ENCODE measurements at regions not wholly inside any gene's neighbourhood (a gene's known extent, or its start where the extent isn't known, plus 50 kb on each side); places are given as distances from the start of the nearest gene placed in this dataset.

- TF ChIP-seq CTCF (conservative IDR thresholded peaks at IDR 0.05; ENCODE audit: low read depth, low read length) = no peak
- DNase-seq (ENCODE audit: low read depth) = no peak
- no peak overlapping the region for H3K4me3 ChIP-seq (ENCODE audit: low read depth, low read length)
These were observed 189.6 kb downstream of the COX7C start for GRCh38 chr5:86807046-86808031.

GRCh38 chr5:86814315-86814714, 196.6 kb downstream of the COX7C start:
- H3K4me3 ChIP-seq (ENCODE audit: low read depth, low read length) = no peak overlapping the region
- DNase-seq (ENCODE audit: low read depth) = no peak
- TF ChIP-seq CTCF (conservative IDR thresholded peaks at IDR 0.05; ENCODE audit: low read depth, low read length) = no peak

- no peak overlapping the region for H3K4me3 ChIP-seq (ENCODE audit: low read depth, low read length)
- no peak for DNase-seq (ENCODE audit: low read depth)
- TF ChIP-seq CTCF (conservative IDR thresholded peaks at IDR 0.05; ENCODE audit: low read depth, low read length) = no peak
These were observed 197.2 kb downstream of the COX7C start for GRCh38 chr5:86814907-86815306.

GRCh38 chr5:86824637-86825036, 206.9 kb downstream of the COX7C start:
- H3K4me3 ChIP-seq (ENCODE audit: low read depth, low read length) = no peak overlapping the region
- no peak for DNase-seq (ENCODE audit: low read depth)
- no peak for TF ChIP-seq CTCF (conservative IDR thresholded peaks at IDR 0.05; ENCODE audit: low read depth, low read length)

GRCh38 chr5:86831128-86831527, 213.4 kb downstream of the COX7C start:
- no peak for TF ChIP-seq CTCF (conservative IDR thresholded peaks at IDR 0.05; ENCODE audit: low read depth, low read length)
- H3K4me3 ChIP-seq (ENCODE audit: low read depth, low read length) = no peak overlapping the region
- no peak for DNase-seq (ENCODE audit: low read depth)

GRCh38 chr5:86833868-86834267, 216.1 kb downstream of the COX7C start:
- H3K4me3 ChIP-seq (ENCODE audit: low read depth, low read length) = no peak overlapping the region
- DNase-seq (ENCODE audit: low read depth) = no peak
- TF ChIP-seq CTCF (conservative IDR thresholded peaks at IDR 0.05; ENCODE audit: low read depth, low read length) = no peak

GRCh38 chr5:86837610-86838009, 219.9 kb downstream of the COX7C start:
- H3K4me3 ChIP-seq (ENCODE audit: low read depth, low read length) = no peak overlapping the region
- DNase-seq (ENCODE audit: low read depth) = no peak
- TF ChIP-seq CTCF (conservative IDR thresholded peaks at IDR 0.05; ENCODE audit: low read depth, low read length) = no peak
